Femur (tissue), 1 donor: ENCODE measurements at regions not wholly inside any gene's neighbourhood (a gene's known extent, or its start where the extent isn't known, plus 50 kb on each side); places are given as distances from the start of the nearest gene placed in this dataset.
"Not testable (repeated sequence)": the region's sequence is repeated elsewhere in the genome, so short reads cannot be mapped to it uniquely, and the experiment has no call there.

ENCODE experiments used
- DNase-seq: peaks from one replicate; pipeline ENCODE4 v3.0.0-alpha.2; 2017

GRCh38 chr12:75941661-75942060 is 89.9 kb downstream of the PHLDA1 start:
- DNase-seq, result not testable (repeated sequence)

DNA sequence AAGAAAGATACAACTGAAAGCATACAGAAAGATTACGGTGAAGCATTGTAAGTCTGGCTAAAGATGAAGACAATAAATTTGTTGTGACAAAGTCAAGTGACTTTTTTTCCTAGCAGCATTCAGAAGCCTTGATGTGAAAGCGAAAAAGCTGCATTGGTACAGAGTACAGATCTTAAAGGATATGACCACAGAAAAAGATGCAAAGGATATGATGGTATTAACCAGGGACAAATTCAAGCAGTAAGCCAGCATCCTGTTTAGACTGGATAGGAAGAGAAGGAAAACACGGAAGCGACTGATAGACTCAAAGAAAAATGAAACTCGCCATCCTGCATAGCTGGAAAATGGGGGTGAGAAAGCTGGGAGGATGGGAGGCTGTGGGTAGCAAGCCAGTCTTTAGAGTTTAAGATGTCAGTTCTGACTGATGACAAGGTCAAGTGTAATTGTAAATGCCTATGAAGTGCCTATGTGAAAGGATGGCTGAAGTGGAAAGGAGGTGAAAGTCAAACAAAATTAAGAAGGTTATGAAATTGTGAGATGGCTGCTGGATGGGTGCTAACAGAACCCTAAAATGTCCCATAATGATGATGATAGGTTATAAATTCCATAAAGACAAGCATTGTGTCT is 92.4 kb downstream of the PHLDA1 start:
- no peak for DNase-seq

- DNase-seq, result no peak
Measured at GRCh38 chr12:75938189-75938588, 93.4 kb downstream of the PHLDA1 start.

DNA sequence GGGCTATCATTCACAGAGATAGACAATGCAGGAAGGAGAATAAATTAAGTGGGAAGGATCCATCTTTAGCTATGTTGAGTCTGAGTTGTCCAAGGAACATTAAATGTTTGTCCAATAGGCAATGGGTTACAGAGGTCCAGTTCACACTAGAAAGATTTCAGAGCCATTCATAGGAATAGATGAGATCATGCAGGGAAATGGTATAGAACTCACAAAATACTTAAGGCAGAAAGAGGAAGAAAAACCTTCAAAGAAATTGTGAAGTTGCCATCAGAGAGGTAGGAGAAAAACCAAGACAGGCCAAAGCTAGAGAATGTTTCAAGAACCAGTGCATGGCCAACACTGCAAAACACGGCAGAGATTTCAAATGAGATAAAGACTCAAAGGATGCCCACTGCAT is 94.1 kb downstream of the PHLDA1 start:
- no peak for DNase-seq

- DNase-seq, result no peak
Measured at GRCh38 chr12:75936515-75937440, 94.8 kb downstream of the PHLDA1 start.

- DNase-seq, result no peak
Measured at GRCh38 chr12:75935539-75936242, 95.9 kb downstream of the PHLDA1 start.

DNA sequence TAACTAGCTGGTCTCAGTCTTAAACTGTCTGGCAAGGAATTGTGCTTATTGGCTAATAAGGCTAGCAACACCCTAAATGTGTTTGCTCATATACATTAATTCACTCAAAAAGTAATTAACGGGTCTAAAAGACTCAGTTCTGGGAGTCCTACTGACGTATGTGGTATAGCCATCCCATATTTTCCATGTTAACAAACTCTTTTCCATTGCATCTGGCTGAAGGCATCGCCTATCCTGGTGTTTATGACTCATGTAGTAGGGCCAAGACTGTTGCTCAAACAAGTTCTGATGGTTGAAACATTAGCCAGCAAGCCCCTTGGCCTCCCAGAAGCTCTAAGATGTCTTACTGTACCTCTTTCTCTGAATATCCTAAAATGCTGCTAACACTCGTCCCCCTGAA is 98.5 kb downstream of the PHLDA1 start:
- DNase-seq, result peak; percentile 27

DNA sequence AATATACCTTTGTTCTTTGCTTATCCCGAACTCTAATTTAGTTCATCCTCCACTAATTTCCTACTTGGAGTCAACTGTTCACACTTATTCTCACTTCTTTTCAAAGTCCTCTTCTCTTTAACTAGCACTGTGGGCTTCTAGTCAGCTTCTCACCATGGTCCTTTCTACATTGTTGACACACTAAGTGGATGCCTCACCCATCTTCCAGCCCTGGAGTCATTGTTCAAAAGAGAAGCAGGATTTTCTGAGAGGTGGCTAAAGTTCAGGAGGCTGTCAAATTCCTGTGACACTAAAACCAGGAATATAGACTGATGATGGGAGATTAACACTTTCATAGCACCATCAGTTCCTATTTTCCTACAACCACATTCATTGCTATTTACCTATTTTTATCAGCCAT is 99.3 kb downstream of the PHLDA1 start:
- DNase-seq, result no peak

DNA sequence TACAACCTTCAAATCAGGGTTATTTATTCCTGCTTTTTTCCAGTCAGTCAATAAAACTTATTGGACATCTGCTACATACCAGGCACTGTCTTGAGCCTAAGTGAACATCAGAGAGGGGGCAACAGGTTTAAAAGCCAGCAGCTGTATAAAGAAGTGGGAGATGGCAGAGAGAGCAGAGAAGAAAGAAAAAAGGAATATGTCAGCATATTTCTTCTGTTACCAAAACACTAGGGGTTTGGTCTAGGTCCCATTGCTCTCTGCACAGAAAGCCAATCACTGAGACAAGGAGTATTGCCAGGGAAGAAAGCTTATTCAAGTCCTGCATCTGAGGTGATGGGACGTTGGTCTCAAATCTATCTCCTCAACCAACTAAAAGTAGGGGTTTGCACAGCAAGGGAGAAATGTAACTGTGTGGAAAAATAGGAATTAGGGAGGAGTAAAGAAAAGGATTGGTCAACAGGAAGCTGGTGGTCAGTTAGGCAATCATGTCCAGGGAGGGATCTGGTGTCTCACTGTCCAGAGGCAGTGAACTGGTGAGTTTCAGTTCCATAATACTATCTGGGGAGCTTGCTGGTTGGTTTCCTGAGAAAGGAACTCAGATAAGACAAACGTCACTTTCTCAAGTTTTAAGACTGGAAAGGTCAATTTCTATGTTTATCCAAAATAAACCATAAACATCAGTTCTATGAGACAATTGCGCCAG is 107.5 kb downstream of the PHLDA1 start:
- no peak for DNase-seq

GRCh38 chr12:75922944-75923642 is 108.5 kb downstream of the PHLDA1 start:
- no peak for DNase-seq

DNA sequence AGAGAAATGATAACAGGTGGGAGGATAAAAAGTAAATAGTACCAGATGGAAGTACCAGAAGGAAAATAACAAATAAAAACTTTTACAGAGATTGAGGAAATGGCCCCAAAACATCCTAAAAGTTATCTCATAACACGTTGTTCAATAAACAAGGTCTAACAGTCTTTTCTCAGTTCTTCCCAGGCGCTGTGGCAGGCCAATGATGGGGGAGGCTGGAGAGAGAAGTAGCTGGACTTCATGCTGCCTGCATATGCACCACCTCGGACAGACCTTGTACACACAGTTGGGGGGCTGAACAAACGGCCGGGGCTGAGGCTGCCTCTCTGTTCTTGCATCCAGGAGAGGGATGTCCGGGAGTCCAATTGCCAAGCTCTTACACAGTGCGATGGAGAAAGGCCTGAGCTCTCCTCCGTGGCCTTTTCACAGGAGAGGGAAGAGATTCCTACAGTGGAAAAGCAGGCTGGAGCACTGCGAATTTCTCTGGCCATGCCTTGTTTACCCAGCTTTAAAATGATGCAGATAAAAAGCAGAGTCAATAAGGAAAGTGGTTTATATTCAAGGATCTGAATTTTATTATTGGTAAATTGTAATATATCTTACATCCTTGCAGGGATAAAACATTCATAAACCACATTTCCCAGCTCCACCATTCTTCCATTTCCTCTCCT is 109.8 kb downstream of the PHLDA1 start:
- no peak for DNase-seq

DNA sequence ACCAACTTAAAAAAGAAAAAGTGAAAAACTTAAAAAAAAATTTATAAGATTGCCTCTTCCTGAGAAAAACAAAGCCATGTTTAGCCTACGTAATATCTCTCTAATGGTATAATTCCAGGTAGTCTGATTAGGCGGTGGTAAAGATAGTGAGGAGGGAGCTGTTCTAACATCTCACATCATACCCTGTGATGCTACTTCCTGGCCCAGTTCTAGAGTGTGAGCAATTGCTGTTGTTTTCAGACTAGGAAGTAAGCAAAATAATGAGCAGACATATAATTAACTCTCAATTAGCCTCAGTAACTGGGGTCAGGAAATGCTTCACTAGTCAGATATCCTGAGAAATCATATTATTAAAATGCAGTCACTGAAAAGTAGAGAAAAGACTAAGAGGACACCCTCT is 113.9 kb downstream of the PHLDA1 start:
- DNase-seq, result no peak

DNA sequence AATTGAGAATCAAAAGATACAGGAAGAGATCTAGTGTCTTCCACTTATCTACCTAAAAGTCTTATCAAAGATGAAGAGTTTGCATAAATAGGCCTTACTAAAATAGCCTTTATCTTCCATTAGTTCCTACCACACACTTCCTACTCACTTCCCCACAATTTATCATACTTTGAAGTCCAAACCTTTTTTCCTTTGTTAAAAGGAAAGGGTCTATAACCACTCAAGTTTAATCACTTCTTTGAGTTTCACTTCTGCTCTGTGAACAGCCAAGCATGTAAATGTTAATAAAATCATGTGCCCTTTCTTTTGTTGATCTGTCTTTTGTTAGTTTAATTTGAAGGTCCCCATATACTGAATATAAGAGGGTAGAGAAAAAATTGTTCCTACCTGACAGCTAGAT is 114.5 kb downstream of the PHLDA1 start:
- no peak for DNase-seq

DNA sequence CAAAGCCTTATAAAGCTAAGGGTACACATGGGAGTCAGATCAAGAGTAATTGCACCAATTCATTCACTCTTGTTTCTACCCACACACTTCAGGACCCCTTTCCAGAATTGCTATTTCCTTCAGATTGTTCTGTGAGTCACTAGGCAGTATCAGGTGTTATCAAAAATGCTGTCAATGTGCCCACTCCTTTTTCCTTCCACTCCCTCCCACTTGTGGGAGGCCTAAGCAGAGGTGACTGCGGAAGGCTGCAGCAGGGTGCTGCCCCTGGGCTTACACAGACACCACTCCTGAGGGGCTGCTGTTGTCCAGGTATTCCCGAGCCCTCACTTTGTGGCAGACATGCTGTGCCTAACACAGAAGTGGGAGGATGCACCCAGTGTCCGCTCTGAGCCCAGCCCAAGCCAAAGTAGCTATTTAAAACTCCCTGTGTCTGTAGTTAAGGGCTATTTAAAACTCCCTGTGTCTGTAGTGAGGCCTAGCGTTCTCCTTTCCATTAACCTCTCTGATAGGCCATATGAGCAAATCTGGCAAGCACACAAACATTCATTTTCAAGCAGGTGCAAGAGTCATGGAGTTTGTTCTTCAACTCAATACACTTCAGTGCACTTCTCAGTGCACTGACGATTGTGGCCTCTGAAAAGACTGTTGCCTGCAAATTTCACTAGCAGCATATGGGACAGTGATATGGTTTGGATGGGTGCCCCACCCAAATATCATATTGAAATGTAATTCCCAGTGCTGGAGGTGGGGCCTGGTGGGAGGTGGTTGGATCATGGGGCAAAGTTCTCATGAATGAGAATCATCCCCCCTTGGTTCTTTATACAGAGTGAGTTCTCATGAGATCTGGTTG is 117.8 kb downstream of the PHLDA1 start:
- peak; percentile 30 for DNase-seq

GRCh38 chr12:75909714-75910656 is 121.6 kb downstream of the PHLDA1 start:
- DNase-seq, result no peak

DNA sequence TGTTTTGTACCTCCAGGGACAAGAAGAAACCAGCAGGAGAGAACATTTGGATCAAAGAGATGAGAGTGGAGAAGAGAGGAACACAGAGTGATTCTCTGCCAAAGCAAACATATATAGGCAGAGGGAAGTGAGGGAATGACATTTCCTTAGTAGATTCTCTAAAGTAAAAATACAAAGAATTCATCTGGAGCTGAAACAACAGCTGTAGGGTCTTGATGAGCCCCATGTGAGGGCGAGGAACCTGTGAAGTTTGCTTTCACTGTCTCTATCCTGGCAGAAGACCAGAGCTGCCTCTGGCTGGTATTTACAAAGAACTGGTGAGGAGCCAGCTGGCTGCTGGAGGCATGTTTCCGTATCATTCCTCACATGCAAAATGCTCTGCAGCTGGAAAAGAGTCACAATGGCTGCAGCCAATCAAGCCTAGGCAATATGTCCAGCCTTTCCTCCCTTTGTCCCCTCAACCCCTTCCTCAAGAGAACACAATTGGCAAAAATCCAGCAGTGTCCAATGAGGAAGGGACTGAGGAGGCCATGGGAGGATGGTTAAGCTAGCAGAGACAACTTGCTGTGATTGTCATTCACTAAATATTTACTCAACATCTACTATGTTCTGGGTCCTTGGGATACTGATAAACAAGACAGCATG is 122.5 kb downstream of the PHLDA1 start:
- peak; percentile 92 for DNase-seq

DNA sequence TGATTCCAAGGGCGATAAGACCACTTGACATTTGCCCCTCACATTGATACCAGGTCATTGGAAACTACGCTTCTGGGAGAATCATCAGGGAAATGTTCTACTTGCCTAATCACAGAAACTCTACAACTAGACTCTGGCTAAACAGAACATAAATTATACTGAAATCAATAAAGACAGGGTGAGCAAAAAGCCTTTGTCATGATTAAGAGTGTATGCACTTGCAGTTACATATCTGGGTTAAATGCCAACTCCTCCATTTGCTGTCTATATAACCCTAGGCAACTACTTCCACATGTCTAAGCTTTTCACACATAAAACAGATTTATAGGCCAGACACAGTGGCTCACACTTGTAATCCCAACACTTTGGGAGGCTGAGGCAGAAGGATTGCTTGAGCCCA is 125.7 kb downstream of the PHLDA1 start:
- DNase-seq, result no peak

DNA sequence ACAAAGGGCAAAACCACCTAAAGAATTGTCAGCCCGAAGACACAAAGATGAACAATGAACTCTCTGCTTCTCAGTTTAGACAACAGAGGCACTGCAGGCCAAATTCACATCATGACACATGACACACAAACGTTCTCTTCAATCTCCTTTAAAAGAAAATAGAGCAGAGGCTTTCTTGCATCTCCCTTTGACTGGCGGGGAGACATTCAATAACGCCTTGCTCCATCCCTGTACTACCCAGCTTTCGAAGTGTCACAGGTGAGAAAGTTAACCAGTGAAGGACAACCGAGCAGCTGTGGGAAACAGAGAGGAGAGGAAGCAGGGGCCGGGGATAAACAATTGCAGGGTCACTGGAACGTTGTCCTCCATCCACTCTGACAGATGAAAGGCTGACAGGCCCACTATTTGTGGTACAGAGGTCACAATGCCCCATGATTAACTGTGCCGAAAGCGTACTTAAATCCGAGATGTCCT is 130.8 kb downstream of the PHLDA1 start:
- DNase-seq, result no peak

GRCh38 chr12:75900226-75900625 is 131.3 kb downstream of the PHLDA1 start:
- no peak for DNase-seq
